SK-N-SH (cell line): ENCODE measurements at regions not wholly inside any gene's neighbourhood (a gene's known extent, or its start where the extent isn't known, plus 50 kb on each side); places are given as distances from the start of the nearest gene placed in this dataset.

Source experiments
- CHD2 ChIP-seq: fragments of 150-350 bp; IDR thresholded peaks from 2 replicates; pipeline ENCODE4 v1.6.1; 2018; ENCODE audit warnings: low read length; ENCODE audit not compliant: partially characterized antibody
- EZH2phosphoT487 ChIP-seq: fragments of 200-600 bp; sonication (generic); IDR thresholded peaks from 2 replicates; pipeline ENCODE4 v1.6.1; 2017; ENCODE audit warnings: low read depth, mixed run types, mild to moderate bottlenecking, antibody characterized with exemption, moderate library complexity, borderline replicate concordance
- FOXJ3 ChIP-seq: sonication (generic); formaldehyde crosslinking; IDR thresholded peaks from 2 replicates; pipeline ENCODE4 v1.5.1; 2020; ENCODE audit warnings: mild to moderate bottlenecking, missing genetic modification reagents
- GATA2 ChIP-seq: sonication (generic); formaldehyde crosslinking; IDR thresholded peaks from 2 replicates; pipeline ENCODE4 v1.5.0; 2020; ENCODE audit warnings: mild to moderate bottlenecking, missing genetic modification reagents
- MXI1 ChIP-seq: IDR thresholded peaks from 2 replicates; pipeline ENCODE4 v1.6.1; 2012; ENCODE audit warnings: mild to moderate bottlenecking, low read depth, low read length, improper control_type of control experiment
- RAD21 ChIP-seq: IDR thresholded peaks from 2 replicates; pipeline ENCODE4 v1.6.1; 2012; ENCODE audit warnings: mild to moderate bottlenecking, low read length
- TF ChIP-seq, protein P1 (sequence below): fragments of 200-600 bp; sonication (generic); IDR thresholded peaks from 2 replicates; pipeline ENCODE4 v1.6.1; 2017; ENCODE audit warnings: antibody characterized with exemption, mild to moderate bottlenecking, moderate library complexity
- TF ChIP-seq, protein P2 (sequence below): fragments of 150-350 bp; IDR thresholded peaks from 2 replicates; pipeline ENCODE4 v1.6.1; 2017; ENCODE audit warnings: antibody characterized with exemption, low read length, low read depth, borderline replicate concordance
- TF ChIP-seq, protein P3 (sequence below): IDR thresholded peaks from 2 replicates; pipeline ENCODE4 v1.6.1; 2012; ENCODE audit warnings: mild to moderate bottlenecking, low read depth, low read length, moderate library complexity

DNA sequence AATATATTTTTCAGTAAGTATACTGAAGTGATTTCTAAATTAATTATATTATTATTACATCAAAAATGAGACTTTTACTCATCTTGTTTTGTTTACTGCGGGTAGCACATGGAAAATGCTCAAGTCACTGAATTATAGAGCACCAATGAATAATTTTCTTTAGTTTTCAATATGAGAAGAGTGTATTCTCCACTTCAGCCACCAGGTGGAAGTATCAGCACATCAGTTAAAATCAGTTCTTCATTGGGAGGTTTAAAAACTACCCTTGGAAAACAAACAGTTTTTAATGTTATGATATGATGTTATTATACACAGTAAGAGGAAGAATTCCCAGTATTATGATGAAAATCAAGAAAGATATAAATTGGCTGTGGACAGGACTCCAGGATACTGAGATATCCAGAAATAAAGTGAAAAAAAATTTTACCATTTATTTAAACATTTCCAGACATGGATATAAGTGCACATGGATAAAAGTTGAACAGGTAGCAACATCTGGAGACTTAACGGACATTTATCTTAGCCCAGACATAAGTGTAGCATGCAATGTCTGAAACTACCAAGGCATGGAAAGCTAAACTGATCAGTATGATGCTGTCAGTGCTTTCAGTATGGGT is 467.3 kb downstream of the KCNJ2 start:
- TF ChIP-seq, protein P1, sequence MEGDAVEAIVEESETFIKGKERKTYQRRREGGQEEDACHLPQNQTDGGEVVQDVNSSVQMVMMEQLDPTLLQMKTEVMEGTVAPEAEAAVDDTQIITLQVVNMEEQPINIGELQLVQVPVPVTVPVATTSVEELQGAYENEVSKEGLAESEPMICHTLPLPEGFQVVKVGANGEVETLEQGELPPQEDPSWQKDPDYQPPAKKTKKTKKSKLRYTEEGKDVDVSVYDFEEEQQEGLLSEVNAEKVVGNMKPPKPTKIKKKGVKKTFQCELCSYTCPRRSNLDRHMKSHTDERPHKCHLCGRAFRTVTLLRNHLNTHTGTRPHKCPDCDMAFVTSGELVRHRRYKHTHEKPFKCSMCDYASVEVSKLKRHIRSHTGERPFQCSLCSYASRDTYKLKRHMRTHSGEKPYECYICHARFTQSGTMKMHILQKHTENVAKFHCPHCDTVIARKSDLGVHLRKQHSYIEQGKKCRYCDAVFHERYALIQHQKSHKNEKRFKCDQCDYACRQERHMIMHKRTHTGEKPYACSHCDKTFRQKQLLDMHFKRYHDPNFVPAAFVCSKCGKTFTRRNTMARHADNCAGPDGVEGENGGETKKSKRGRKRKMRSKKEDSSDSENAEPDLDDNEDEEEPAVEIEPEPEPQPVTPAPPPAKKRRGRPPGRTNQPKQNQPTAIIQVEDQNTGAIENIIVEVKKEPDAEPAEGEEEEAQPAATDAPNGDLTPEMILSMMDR: peak; percentile 93
- TF ChIP-seq FOXJ3 (CRISPR knock-in tag) (no peak), MXI1 (no peak), RAD21 (peak; percentile 99), EZH2phosphoT487 (no peak), CHD2 (no peak), GATA2 (CRISPR knock-in tag) (no peak)
- TF ChIP-seq, protein P2, sequence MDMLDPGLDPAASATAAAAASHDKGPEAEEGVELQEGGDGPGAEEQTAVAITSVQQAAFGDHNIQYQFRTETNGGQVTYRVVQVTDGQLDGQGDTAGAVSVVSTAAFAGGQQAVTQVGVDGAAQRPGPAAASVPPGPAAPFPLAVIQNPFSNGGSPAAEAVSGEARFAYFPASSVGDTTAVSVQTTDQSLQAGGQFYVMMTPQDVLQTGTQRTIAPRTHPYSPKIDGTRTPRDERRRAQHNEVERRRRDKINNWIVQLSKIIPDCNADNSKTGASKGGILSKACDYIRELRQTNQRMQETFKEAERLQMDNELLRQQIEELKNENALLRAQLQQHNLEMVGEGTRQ: no peak
- TF ChIP-seq, protein P3, sequence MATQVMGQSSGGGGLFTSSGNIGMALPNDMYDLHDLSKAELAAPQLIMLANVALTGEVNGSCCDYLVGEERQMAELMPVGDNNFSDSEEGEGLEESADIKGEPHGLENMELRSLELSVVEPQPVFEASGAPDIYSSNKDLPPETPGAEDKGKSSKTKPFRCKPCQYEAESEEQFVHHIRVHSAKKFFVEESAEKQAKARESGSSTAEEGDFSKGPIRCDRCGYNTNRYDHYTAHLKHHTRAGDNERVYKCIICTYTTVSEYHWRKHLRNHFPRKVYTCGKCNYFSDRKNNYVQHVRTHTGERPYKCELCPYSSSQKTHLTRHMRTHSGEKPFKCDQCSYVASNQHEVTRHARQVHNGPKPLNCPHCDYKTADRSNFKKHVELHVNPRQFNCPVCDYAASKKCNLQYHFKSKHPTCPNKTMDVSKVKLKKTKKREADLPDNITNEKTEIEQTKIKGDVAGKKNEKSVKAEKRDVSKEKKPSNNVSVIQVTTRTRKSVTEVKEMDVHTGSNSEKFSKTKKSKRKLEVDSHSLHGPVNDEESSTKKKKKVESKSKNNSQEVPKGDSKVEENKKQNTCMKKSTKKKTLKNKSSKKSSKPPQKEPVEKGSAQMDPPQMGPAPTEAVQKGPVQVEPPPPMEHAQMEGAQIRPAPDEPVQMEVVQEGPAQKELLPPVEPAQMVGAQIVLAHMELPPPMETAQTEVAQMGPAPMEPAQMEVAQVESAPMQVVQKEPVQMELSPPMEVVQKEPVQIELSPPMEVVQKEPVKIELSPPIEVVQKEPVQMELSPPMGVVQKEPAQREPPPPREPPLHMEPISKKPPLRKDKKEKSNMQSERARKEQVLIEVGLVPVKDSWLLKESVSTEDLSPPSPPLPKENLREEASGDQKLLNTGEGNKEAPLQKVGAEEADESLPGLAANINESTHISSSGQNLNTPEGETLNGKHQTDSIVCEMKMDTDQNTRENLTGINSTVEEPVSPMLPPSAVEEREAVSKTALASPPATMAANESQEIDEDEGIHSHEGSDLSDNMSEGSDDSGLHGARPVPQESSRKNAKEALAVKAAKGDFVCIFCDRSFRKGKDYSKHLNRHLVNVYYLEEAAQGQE: no peak
